SK-N-MC (cell line): ENCODE measurements at regions not wholly inside any gene's neighbourhood (a gene's known extent, or its start where the extent isn't known, plus 50 kb on each side); places are given as distances from the start of the nearest gene placed in this dataset.

Experiments
- EZH2 ChIP-seq: fragments of 200-600 bp; sonication (generic); IDR thresholded peaks from one replicate; pipeline ENCODE4 v1.6.1; 2017; ENCODE audit warnings: antibody characterized with exemption
- POLR2AphosphoS5 ChIP-seq: IDR thresholded peaks from 2 replicates; pipeline ENCODE4 v1.6.1; 2012; ENCODE audit warnings: mild to moderate bottlenecking, low read depth, low read length, borderline replicate concordance

DNA sequence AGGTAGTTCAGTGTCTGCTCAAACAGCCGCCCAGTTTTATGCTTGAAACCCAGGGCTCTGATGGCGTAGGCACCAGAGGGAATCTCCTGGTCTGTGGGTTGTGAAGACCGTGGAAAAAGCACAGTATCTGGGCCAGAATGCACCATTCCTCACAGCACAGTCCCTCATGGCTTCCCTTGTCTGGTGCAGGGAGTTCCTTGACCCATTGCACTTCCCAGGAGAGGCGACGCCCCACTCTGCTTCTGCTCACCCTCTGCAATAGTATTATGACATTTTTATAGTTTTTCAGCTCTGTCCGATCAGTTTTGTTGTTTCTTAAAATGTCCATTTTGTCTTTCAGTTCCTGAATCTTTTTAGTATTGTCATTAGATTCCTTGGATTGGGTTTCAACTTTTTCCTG is 343.5 kb downstream of the EDEM1 start:
- no peak for TF ChIP-seq EZH2
- TF ChIP-seq POLR2AphosphoS5: no peak
